ENCODE measurements at regions not wholly inside any gene's neighbourhood (a gene's known extent, or its start where the extent isn't known, plus 50 kb on each side); places are given as distances from the start of the nearest gene placed in this dataset.

DNA sequence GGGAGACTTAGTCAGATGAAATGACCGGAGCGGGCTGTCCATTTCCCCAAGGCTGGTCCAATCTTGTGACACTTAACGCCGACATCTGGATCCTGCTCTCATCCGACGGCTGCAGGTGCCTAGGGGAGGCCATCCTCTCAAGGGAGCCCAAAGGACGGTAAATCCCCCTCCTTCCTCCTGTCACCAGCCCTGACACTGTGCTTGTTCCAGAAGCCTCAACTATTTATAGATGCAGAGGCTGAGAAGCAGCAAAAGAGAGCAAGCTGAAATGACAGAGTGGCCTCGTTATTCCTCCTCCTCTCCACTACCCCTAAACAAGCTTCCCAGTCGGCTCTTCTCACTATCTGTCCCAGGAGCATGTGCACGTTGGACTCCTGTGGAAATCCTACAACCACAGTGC is 533.7 kb downstream of the LIG4 start (continued):
- TF ChIP-seq ZNF133 (tag by site-specific recombination; IDR thresholded peaks at IDR 0.05): no peak
- TF ChIP-seq ZNF138 (tag by site-specific recombination; IDR thresholded peaks at IDR 0.05; ENCODE audit: borderline replicate concordance): no peak
- no peak for TF ChIP-seq OSR2 (tag by site-specific recombination; IDR thresholded peaks at IDR 0.05)
- no peak for TF ChIP-seq ZNF266 (tag by site-specific recombination; IDR thresholded peaks at IDR 0.05; ENCODE audit: low read depth)
- no peak for TF ChIP-seq ZNF354C (tag by site-specific recombination; IDR thresholded peaks at IDR 0.05; ENCODE audit: borderline replicate concordance, low read depth)
- no peak for TF ChIP-seq ZNF132 (tag by site-specific recombination; IDR thresholded peaks at IDR 0.05; ENCODE audit: borderline replicate concordance)

DNA sequence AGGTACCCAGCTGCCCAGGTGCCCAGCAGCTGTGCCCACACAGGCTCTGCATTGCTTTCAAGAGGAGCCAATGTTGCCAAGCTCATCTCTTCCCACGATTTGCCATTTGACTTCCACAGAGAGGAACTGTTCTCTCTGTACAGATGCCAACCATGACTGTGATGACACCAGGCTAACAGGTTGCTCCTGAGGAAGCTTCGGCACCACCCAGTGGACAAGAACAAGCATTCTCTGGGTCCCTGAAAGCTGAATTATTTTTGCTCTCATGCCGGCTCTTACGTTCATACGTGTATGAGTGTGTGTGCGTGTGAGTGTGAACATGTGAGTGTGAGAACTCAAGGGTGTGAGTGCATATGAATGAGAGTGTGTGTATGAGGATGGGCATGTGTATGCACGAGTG is 535.2 kb downstream of the LIG4 start:
- Histone ChIP-seq H3K4me1 (ENCODE audit: control insufficient read depth, insufficient read depth, low read length) (no peaks in the 10 kb centered on the region), H3K36me3 (ENCODE audit: control insufficient read depth in 2 of 2, insufficient read depth in 1 of 2, low read length in 2 of 2) (no peaks in the 10 kb centered on the region), H3K27ac (ENCODE audit: extremely low read depth, low read depth, low read length) (no peak overlapping the region), H3K4me3 (ENCODE audit: low read depth, low read length) (no peak overlapping the region), H3K9me3 (ENCODE audit: control insufficient read depth, insufficient read depth, low read depth, low read length) (no peaks in the 10 kb centered on the region)
- CTCF ChIA-PET: no interaction called here
- TF ChIP-seq ZBTB7A (tag by site-specific recombination; IDR thresholded peaks at IDR 0.05; ENCODE audit: low read depth): no peak
- no peak for TF ChIP-seq ZNF202 (tag by site-specific recombination; IDR thresholded peaks at IDR 0.05; ENCODE audit: borderline replicate concordance)
- no peak for TF ChIP-seq ZNF514 (tag by site-specific recombination; IDR thresholded peaks at IDR 0.05)
- TF ChIP-seq ZNF404 (tag by site-specific recombination; IDR thresholded peaks at IDR 0.05): no peak
- TF ChIP-seq, protein P1, sequence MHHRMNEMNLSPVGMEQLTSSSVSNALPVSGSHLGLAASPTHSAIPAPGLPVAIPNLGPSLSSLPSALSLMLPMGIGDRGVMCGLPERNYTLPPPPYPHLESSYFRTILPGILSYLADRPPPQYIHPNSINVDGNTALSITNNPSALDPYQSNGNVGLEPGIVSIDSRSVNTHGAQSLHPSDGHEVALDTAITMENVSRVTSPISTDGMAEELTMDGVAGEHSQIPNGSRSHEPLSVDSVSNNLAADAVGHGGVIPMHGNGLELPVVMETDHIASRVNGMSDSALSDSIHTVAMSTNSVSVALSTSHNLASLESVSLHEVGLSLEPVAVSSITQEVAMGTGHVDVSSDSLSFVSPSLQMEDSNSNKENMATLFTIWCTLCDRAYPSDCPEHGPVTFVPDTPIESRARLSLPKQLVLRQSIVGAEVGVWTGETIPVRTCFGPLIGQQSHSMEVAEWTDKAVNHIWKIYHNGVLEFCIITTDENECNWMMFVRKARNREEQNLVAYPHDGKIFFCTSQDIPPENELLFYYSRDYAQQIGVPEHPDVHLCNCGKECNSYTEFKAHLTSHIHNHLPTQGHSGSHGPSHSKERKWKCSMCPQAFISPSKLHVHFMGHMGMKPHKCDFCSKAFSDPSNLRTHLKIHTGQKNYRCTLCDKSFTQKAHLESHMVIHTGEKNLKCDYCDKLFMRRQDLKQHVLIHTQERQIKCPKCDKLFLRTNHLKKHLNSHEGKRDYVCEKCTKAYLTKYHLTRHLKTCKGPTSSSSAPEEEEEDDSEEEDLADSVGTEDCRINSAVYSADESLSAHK (tag by site-specific recombination; IDR thresholded peaks at IDR 0.05): no peak
- no peak for TF ChIP-seq ZNF184 (tag by site-specific recombination; IDR thresholded peaks at IDR 0.05)
- TF ChIP-seq, protein P2, sequence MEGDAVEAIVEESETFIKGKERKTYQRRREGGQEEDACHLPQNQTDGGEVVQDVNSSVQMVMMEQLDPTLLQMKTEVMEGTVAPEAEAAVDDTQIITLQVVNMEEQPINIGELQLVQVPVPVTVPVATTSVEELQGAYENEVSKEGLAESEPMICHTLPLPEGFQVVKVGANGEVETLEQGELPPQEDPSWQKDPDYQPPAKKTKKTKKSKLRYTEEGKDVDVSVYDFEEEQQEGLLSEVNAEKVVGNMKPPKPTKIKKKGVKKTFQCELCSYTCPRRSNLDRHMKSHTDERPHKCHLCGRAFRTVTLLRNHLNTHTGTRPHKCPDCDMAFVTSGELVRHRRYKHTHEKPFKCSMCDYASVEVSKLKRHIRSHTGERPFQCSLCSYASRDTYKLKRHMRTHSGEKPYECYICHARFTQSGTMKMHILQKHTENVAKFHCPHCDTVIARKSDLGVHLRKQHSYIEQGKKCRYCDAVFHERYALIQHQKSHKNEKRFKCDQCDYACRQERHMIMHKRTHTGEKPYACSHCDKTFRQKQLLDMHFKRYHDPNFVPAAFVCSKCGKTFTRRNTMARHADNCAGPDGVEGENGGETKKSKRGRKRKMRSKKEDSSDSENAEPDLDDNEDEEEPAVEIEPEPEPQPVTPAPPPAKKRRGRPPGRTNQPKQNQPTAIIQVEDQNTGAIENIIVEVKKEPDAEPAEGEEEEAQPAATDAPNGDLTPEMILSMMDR (tag by site-specific recombination; IDR thresholded peaks at IDR 0.05): no peak
- TF ChIP-seq ZNF211 (tag by site-specific recombination; IDR thresholded peaks at IDR 0.05; ENCODE audit: low read depth): no peak
- TF ChIP-seq, protein P3, sequence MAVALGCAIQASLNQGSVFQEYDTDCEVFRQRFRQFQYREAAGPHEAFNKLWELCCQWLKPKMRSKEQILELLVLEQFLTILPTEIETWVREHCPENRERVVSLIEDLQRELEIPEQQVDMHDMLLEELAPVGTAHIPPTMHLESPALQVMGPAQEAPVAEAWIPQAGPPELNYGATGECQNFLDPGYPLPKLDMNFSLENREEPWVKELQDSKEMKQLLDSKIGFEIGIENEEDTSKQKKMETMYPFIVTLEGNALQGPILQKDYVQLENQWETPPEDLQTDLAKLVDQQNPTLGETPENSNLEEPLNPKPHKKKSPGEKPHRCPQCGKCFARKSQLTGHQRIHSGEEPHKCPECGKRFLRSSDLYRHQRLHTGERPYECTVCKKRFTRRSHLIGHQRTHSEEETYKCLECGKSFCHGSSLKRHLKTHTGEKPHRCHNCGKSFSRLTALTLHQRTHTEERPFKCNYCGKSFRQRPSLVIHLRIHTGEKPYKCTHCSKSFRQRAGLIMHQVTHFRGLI (tag by site-specific recombination; IDR thresholded peaks at IDR 0.05): no peak
- TF ChIP-seq ZNF626 (tag by site-specific recombination; IDR thresholded peaks at IDR 0.05): no peak
- no peak for TF ChIP-seq ZNF433 (tag by site-specific recombination; IDR thresholded peaks at IDR 0.05; ENCODE audit: low read depth)
- no peak for TF ChIP-seq YY1 (tag by site-specific recombination; IDR thresholded peaks at IDR 0.05)
- TF ChIP-seq ZSCAN30 (tag by site-specific recombination; IDR thresholded peaks at IDR 0.05): no peak
- POLR2A ChIA-PET: no interaction called here

DNA sequence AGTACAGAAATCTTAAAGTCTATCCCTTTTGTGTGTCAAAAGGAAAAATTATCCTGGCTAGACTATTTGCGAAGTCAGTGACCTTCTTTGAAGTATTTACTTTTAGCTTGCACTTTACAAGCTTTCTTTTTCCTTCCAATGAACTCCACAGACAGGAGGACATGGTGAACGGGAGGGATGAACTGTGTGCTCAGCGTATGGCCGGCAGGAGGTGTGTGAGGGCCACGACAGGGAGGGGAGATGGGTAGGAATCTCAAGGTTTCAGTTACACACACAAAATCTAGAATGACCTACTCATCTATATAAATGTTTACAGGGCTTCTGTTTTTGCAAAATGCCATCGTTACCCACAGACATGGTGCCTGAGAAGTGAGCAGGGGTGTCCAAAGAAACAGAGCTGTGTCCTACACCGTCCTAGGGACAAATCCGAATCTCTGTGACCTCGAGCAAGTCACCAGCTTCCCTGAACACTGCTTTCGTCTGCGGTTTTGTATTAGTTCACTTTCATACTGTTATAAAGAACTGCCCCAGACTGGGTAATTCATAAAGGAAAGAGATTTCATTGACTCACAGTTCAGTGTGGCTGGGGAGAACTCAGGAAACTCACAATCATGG is 537.2 kb downstream of the LIG4 start:
- CTCF ChIA-PET: no interaction called here
- H3K4me3 ChIP-seq (ENCODE audit: low read depth, low read length): no peak overlapping the region
- H3K4me1 ChIP-seq (ENCODE audit: control insufficient read depth, insufficient read depth, low read length): no peaks in the 10 kb centered on the region
- POLR2A ChIA-PET: no interaction called here
- no peak overlapping the region for H3K27ac ChIP-seq (ENCODE audit: extremely low read depth, low read depth, low read length)
- no peaks in the 10 kb centered on the region for H3K36me3 ChIP-seq (ENCODE audit: control insufficient read depth in 2 of 2, insufficient read depth in 1 of 2, low read length in 2 of 2)
- H3K9me3 ChIP-seq (ENCODE audit: control insufficient read depth, insufficient read depth, low read depth, low read length): no peaks in the 10 kb centered on the region
- TF ChIP-seq KLF7 (tag by site-specific recombination; IDR thresholded peaks at IDR 0.05; ENCODE audit: borderline replicate concordance): no peak
- no peak for TF ChIP-seq KLF10 (tag by site-specific recombination; IDR thresholded peaks at IDR 0.05)
- TF ChIP-seq ZNF221 (tag by site-specific recombination; IDR thresholded peaks at IDR 0.05; ENCODE audit: borderline replicate concordance): no peak
- TF ChIP-seq, protein P4, sequence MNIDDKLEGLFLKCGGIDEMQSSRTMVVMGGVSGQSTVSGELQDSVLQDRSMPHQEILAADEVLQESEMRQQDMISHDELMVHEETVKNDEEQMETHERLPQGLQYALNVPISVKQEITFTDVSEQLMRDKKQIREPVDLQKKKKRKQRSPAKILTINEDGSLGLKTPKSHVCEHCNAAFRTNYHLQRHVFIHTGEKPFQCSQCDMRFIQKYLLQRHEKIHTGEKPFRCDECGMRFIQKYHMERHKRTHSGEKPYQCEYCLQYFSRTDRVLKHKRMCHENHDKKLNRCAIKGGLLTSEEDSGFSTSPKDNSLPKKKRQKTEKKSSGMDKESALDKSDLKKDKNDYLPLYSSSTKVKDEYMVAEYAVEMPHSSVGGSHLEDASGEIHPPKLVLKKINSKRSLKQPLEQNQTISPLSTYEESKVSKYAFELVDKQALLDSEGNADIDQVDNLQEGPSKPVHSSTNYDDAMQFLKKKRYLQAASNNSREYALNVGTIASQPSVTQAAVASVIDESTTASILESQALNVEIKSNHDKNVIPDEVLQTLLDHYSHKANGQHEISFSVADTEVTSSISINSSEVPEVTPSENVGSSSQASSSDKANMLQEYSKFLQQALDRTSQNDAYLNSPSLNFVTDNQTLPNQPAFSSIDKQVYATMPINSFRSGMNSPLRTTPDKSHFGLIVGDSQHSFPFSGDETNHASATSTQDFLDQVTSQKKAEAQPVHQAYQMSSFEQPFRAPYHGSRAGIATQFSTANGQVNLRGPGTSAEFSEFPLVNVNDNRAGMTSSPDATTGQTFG (tag by site-specific recombination; IDR thresholded peaks at IDR 0.05; ENCODE audit: borderline replicate concordance): no peak
- TF ChIP-seq, protein P5, sequence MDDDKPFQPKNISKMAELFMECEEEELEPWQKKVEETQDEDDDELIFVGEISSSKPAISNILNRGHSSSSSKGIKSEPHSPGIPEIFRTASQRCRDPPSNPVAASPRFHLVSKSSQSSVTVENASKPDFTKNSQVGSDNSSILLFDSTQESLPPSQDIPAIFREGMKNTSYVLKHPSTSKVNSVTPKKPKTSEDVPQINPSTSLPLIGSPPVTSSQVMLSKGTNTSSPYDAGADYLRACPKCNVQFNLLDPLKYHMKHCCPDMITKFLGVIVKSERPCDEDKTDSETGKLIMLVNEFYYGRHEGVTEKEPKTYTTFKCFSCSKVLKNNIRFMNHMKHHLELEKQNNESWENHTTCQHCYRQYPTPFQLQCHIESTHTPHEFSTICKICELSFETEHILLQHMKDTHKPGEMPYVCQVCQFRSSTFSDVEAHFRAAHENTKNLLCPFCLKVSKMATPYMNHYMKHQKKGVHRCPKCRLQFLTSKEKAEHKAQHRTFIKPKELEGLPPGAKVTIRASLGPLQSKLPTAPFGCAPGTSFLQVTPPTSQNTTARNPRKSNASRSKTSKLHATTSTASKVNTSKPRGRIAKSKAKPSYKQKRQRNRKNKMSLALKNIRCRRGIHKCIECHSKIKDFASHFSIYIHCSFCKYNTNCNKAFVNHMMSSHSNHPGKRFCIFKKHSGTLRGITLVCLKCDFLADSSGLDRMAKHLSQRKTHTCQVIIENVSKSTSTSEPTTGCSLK (tag by site-specific recombination; IDR thresholded peaks at IDR 0.05): no peak
